ENCODE measurements at regions not wholly inside any gene's neighbourhood (a gene's known extent, or its start where the extent isn't known, plus 50 kb on each side); places are given as distances from the start of the nearest gene placed in this dataset.

DNA sequence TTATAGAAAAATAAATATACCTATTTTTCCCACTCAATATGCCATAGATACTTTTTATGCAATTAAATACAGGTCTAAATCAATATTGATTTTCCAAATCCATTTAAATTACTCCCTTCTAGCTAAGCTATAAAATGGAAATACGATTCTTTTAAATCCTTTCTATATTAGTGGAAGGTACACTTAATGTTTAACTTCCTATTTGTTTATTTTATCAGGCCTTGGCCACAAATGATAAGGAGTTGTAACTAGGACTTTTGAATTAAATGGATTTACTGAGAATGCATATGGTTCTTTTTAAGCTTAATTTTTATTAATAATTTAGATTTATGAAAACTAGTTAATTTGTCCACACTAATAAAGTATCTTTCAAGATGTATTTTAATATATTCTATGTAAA is 517.0 kb upstream of the CHD1 start:
- TF ChIP-seq POLR2A (IDR thresholded peaks at IDR 0.05): no peak
- TF ChIP-seq, protein P1, sequence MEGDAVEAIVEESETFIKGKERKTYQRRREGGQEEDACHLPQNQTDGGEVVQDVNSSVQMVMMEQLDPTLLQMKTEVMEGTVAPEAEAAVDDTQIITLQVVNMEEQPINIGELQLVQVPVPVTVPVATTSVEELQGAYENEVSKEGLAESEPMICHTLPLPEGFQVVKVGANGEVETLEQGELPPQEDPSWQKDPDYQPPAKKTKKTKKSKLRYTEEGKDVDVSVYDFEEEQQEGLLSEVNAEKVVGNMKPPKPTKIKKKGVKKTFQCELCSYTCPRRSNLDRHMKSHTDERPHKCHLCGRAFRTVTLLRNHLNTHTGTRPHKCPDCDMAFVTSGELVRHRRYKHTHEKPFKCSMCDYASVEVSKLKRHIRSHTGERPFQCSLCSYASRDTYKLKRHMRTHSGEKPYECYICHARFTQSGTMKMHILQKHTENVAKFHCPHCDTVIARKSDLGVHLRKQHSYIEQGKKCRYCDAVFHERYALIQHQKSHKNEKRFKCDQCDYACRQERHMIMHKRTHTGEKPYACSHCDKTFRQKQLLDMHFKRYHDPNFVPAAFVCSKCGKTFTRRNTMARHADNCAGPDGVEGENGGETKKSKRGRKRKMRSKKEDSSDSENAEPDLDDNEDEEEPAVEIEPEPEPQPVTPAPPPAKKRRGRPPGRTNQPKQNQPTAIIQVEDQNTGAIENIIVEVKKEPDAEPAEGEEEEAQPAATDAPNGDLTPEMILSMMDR (IDR thresholded peaks at IDR 0.05): no peak
